ENCODE measurements at regions not wholly inside any gene's neighbourhood (a gene's known extent, or its start where the extent isn't known, plus 50 kb on each side); places are given as distances from the start of the nearest gene placed in this dataset. TPM values are rescaled to one million over a fixed set of nuclear protein-coding genes. Genes with fewer than 3 reads are reported as not detected.

- no peak for DNase-seq (ENCODE audit: low read depth)
- no peak overlapping the region for H3K4me3 ChIP-seq (ENCODE audit: low read depth, low read length)
- TF ChIP-seq CTCF (IDR thresholded peaks at IDR 0.05; ENCODE audit: insufficient read depth, low read depth, low read length), result no peak
Observed at GRCh38 chr4:164683040-164683439, 70.9 kb upstream of the SMIM31 start.

- TF ChIP-seq CTCF (IDR thresholded peaks at IDR 0.05; ENCODE audit: insufficient read depth, low read depth, low read length), result no peak
- H3K4me3 ChIP-seq (ENCODE audit: low read depth, low read length), result no peak overlapping the region
- DNase-seq (ENCODE audit: low read depth), result no peak
Observed at GRCh38 chr4:164695650-164696049, 58.3 kb upstream of the SMIM31 start.

- H3K4me3 ChIP-seq (ENCODE audit: low read depth, low read length), result no peak overlapping the region
- no peak for DNase-seq (ENCODE audit: low read depth)
- TF ChIP-seq CTCF (IDR thresholded peaks at IDR 0.05; ENCODE audit: insufficient read depth, low read depth, low read length), result no peak
Observed at GRCh38 chr4:164700471-164700870, 53.5 kb upstream of the SMIM31 start.

- DNase-seq (ENCODE audit: low read depth), result no peak
- H3K4me3 ChIP-seq (ENCODE audit: low read depth, low read length), result no peak overlapping the region
- no peak for TF ChIP-seq CTCF (IDR thresholded peaks at IDR 0.05; ENCODE audit: insufficient read depth, low read depth, low read length)
Observed at GRCh38 chr4:164701665-164702064, 52.3 kb upstream of the SMIM31 start.

Small RNA genes lying in the stretch of these regions (small RNA-seq; reads per million reads assigned to genes)
- gene AC074198.2 (not detected), gene RNU6-284P (not detected)

All from fibroblast of villous mesenchyme (primary cell).